HEK293 (cell line): ENCODE measurements at regions not wholly inside any gene's neighbourhood (a gene's known extent, or its start where the extent isn't known, plus 50 kb on each side); places are given as distances from the start of the nearest gene placed in this dataset.

Experiments used
- CTCF ChIA-PET: fragments of 350-600 bp; formaldehyde crosslinking; extraction: SDS; loops from one replicate; lab custom pipeline; 2021; ENCODE audit warnings: antibody characterized with exemption; lab: Yijun Ruan, JAX
- POLR2A ChIA-PET: fragments of 300-600 bp; formaldehyde crosslinking; extraction: SDS; loops from one replicate; lab custom pipeline; 2020; ENCODE audit warnings: antibody characterized with exemption, inconsistent platforms; lab: Yijun Ruan, JAX
- H3K27ac ChIP-seq: fragments of 200-500 bp; sonication (Bioruptor generic); 2 replicates; pipeline ENCODE4 v1.5.1; 2014; ENCODE audit warnings: low read depth, low read length, control low read depth, inconsistent platforms; ENCODE audit errors: extremely low read depth
- H3K36me3 ChIP-seq, 2 experiments: fragments of 200-500 bp in 1 of 2; sonication (Bioruptor generic) in 1 of 2; 1 replicate in 1 of 2; 2 replicates in 1 of 2; pipeline ENCODE4 v1.5.1; 2014 to 2017; ENCODE audit warnings: inconsistent platforms in 2 of 2, low read length in 2 of 2; ENCODE audit not compliant: control insufficient read depth in 2 of 2, insufficient read depth in 1 of 2
- H3K4me1 ChIP-seq: fragments of 200-500 bp; sonication (Bioruptor generic); 2 replicates; pipeline ENCODE4 v1.5.1; 2014; ENCODE audit warnings: mild to moderate bottlenecking, low read length, inconsistent platforms; ENCODE audit not compliant: control insufficient read depth, insufficient read depth
- H3K4me3 ChIP-seq: 2 replicates; pipeline ENCODE4 v1.5.1; 2011; ENCODE audit warnings: low read depth, mild to moderate bottlenecking, control low read depth, low read length, moderate library complexity
- H3K9me3 ChIP-seq: fragments of 200-500 bp; sonication (Bioruptor generic); 2 replicates; pipeline ENCODE4 v1.5.1; 2014; ENCODE audit warnings: low read depth, low read length, inconsistent platforms; ENCODE audit not compliant: control insufficient read depth, insufficient read depth
- GLIS1 ChIP-seq: fragments of 450-650 bp; formaldehyde crosslinking; IDR thresholded peaks from 2 replicates; pipeline ENCODE4 v1.5.1; 2016; ENCODE audit warnings: missing biosample characterization, missing genetic modification characterization
- GLIS2 ChIP-seq: fragments of 450-650 bp; formaldehyde crosslinking; IDR thresholded peaks from 2 replicates; pipeline ENCODE4 v1.5.1; 2016; ENCODE audit warnings: missing biosample characterization, missing genetic modification characterization
- SETDB1 ChIP-seq: IDR thresholded peaks from one replicate; pipeline ENCODE4 v1.6.1; 2017; ENCODE audit warnings: mild to moderate bottlenecking, low read length, moderate library complexity, mixed read lengths; ENCODE audit not compliant: insufficient read length
- ZFP3 ChIP-seq: fragments of 450-650 bp; formaldehyde crosslinking; IDR thresholded peaks from 2 replicates; pipeline ENCODE4 v1.5.1; 2016; ENCODE audit warnings: low read depth, missing biosample characterization, missing genetic modification characterization
- ZNF174 ChIP-seq: fragments of 450-650 bp; formaldehyde crosslinking; IDR thresholded peaks from 2 replicates; pipeline ENCODE4 v1.5.0; 2017; ENCODE audit warnings: missing biosample characterization, mild to moderate bottlenecking, missing genetic modification characterization
- ZNF211 ChIP-seq: fragments of 450-650 bp; formaldehyde crosslinking; IDR thresholded peaks from 2 replicates; pipeline ENCODE4 v1.5.1; 2016; ENCODE audit warnings: low read depth, missing biosample characterization, missing genetic modification characterization
- ZNF24 ChIP-seq: fragments of 450-650 bp; formaldehyde crosslinking; IDR thresholded peaks from 2 replicates; pipeline ENCODE4 v1.5.1; 2016; ENCODE audit warnings: missing biosample characterization, missing genetic modification characterization
- ZNF311 ChIP-seq: fragments of 450-650 bp; formaldehyde crosslinking; IDR thresholded peaks from 2 replicates; pipeline ENCODE4 v1.5.1; 2017; ENCODE audit warnings: missing biosample characterization, missing genetic modification characterization, borderline replicate concordance
- ZNF391 ChIP-seq: fragments of 450-650 bp; formaldehyde crosslinking; IDR thresholded peaks from 2 replicates; pipeline ENCODE4 v1.5.1; 2016; ENCODE audit warnings: low read depth, missing biosample characterization, missing genetic modification characterization, borderline replicate concordance
- ZNF433 ChIP-seq: fragments of 450-650 bp; formaldehyde crosslinking; IDR thresholded peaks from 2 replicates; pipeline ENCODE4 v1.5.1; 2016; ENCODE audit warnings: missing biosample characterization, missing genetic modification characterization, low read depth
- ZNF48 ChIP-seq: fragments of 450-650 bp; formaldehyde crosslinking; IDR thresholded peaks from 2 replicates; pipeline ENCODE4 v1.5.1; 2016; ENCODE audit warnings: missing biosample characterization, missing genetic modification characterization
- ZNF555 ChIP-seq: fragments of 450-650 bp; formaldehyde crosslinking; conservative IDR thresholded peaks from 2 replicates; pipeline ENCODE4 v1.5.1; 2017; ENCODE audit warnings: missing biosample characterization, mild to moderate bottlenecking, missing genetic modification characterization, inconsistent platforms
- ZNF623 ChIP-seq: fragments of 450-650 bp; formaldehyde crosslinking; IDR thresholded peaks from 2 replicates; pipeline ENCODE4 v1.5.1; 2016; ENCODE audit warnings: missing biosample characterization, missing genetic modification characterization
- ZNF785 ChIP-seq: fragments of 450-650 bp; formaldehyde crosslinking; IDR thresholded peaks from 2 replicates; pipeline ENCODE4 v1.5.1; 2016; ENCODE audit warnings: missing biosample characterization, missing genetic modification characterization
- ZNF792 ChIP-seq: fragments of 450-650 bp; formaldehyde crosslinking; IDR thresholded peaks from 2 replicates; pipeline ENCODE4 v1.5.1; 2016; ENCODE audit warnings: missing biosample characterization, missing genetic modification characterization
- TF ChIP-seq, protein P1 (sequence below): fragments of 450-650 bp; formaldehyde crosslinking; conservative IDR thresholded peaks from 2 replicates; pipeline ENCODE4 v1.5.1; 2016; ENCODE audit warnings: low read depth, missing biosample characterization, missing genetic modification characterization
- TF ChIP-seq, protein P2 (sequence below): IDR thresholded peaks from 2 replicates; pipeline ENCODE4 v1.6.1; 2011; ENCODE audit warnings: mild to moderate bottlenecking, low read depth, low read length, borderline replicate concordance
- TF ChIP-seq, protein P3 (sequence below): fragments of 450-650 bp; formaldehyde crosslinking; IDR thresholded peaks from 2 replicates; pipeline ENCODE4 v1.5.1; 2016; ENCODE audit warnings: missing biosample characterization, missing genetic modification characterization
- TF ChIP-seq, protein P4 (sequence below): fragments of 450-650 bp; formaldehyde crosslinking; IDR thresholded peaks from 2 replicates; pipeline ENCODE4; 2016; ENCODE audit warnings: missing biosample characterization, missing genetic modification characterization

DNA sequence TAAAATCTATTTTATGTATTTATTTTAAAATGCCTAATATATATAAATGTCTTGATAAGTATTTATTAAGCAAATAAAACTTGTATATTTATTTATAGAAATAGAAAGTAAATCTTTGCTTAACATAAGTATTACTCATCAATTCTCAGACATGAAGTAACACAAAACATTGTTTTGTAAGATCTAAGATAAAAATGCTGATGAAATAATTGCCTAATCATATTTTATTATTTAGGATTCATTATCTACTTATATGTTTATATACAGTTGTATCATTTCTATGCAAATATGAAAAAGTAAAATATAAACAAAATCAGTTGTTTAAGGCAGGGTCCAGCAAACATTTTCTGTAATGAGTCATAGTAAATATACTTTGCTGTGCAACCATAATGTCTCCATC is 507.8 kb upstream of the CNTN5 start:
- H3K9me3 ChIP-seq: no peaks in the 10 kb centered on the region
- H3K36me3 ChIP-seq: no peaks in the 10 kb centered on the region
- no peaks in the 10 kb centered on the region for H3K4me1 ChIP-seq
- CTCF ChIA-PET: no interaction called here
- POLR2A ChIA-PET: no interaction called here
- no peak overlapping the region for H3K4me3 ChIP-seq
- H3K27ac ChIP-seq: no peak overlapping the region
- TF ChIP-seq ZNF24 (tag by site-specific recombination) (no peak), ZNF433 (tag by site-specific recombination) (no peak), GLIS1 (tag by site-specific recombination) (no peak), ZNF311 (no peak), GLIS2 (no peak), ZNF792 (tag by site-specific recombination) (no peak), ZNF391 (no peak), ZNF211 (tag by site-specific recombination) (no peak), ZNF623 (no peak), ZNF555 (no peak), ZNF48 (tag by site-specific recombination) (no peak)
- TF ChIP-seq, protein P1, sequence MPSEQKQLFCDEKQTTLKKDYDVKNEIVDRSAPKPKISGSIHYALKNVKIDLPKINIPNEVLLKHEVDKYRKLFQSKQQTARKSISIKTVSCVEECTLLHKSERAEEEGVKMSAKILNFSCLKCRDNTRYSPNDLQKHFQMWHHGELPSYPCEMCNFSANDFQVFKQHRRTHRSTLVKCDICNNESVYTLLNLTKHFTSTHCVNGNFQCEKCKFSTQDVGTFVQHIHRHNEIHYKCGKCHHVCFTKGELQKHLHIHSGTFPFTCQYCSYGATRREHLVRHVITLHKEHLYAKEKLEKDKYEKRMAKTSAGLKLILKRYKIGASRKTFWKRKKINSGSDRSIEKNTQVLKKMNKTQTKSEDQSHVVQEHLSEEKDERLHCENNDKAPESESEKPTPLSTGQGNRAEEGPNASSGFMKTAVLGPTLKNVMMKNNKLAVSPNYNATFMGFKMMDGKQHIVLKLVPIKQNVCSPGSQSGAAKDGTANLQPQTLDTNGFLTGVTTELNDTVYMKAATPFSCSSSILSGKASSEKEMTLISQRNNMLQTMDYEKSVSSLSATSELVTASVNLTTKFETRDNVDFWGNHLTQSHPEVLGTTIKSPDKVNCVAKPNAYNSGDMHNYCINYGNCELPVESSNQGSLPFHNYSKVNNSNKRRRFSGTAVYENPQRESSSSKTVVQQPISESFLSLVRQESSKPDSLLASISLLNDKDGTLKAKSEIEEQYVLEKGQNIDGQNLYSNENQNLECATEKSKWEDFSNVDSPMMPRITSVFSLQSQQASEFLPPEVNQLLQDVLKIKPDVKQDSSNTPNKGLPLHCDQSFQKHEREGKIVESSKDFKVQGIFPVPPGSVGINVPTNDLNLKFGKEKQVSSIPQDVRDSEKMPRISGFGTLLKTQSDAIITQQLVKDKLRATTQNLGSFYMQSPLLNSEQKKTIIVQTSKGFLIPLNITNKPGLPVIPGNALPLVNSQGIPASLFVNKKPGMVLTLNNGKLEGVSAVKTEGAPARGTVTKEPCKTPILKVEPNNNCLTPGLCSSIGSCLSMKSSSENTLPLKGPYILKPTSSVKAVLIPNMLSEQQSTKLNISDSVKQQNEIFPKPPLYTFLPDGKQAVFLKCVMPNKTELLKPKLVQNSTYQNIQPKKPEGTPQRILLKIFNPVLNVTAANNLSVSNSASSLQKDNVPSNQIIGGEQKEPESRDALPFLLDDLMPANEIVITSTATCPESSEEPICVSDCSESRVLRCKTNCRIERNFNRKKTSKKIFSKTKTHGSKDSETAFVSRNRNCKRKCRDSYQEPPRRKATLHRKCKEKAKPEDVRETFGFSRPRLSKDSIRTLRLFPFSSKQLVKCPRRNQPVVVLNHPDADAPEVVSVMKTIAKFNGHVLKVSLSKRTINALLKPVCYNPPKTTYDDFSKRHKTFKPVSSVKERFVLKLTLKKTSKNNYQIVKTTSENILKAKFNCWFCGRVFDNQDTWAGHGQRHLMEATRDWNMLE: no peak
- TF ChIP-seq, protein P2, sequence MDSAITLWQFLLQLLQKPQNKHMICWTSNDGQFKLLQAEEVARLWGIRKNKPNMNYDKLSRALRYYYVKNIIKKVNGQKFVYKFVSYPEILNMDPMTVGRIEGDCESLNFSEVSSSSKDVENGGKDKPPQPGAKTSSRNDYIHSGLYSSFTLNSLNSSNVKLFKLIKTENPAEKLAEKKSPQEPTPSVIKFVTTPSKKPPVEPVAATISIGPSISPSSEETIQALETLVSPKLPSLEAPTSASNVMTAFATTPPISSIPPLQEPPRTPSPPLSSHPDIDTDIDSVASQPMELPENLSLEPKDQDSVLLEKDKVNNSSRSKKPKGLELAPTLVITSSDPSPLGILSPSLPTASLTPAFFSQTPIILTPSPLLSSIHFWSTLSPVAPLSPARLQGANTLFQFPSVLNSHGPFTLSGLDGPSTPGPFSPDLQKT: no peak
- TF ChIP-seq, protein P3, sequence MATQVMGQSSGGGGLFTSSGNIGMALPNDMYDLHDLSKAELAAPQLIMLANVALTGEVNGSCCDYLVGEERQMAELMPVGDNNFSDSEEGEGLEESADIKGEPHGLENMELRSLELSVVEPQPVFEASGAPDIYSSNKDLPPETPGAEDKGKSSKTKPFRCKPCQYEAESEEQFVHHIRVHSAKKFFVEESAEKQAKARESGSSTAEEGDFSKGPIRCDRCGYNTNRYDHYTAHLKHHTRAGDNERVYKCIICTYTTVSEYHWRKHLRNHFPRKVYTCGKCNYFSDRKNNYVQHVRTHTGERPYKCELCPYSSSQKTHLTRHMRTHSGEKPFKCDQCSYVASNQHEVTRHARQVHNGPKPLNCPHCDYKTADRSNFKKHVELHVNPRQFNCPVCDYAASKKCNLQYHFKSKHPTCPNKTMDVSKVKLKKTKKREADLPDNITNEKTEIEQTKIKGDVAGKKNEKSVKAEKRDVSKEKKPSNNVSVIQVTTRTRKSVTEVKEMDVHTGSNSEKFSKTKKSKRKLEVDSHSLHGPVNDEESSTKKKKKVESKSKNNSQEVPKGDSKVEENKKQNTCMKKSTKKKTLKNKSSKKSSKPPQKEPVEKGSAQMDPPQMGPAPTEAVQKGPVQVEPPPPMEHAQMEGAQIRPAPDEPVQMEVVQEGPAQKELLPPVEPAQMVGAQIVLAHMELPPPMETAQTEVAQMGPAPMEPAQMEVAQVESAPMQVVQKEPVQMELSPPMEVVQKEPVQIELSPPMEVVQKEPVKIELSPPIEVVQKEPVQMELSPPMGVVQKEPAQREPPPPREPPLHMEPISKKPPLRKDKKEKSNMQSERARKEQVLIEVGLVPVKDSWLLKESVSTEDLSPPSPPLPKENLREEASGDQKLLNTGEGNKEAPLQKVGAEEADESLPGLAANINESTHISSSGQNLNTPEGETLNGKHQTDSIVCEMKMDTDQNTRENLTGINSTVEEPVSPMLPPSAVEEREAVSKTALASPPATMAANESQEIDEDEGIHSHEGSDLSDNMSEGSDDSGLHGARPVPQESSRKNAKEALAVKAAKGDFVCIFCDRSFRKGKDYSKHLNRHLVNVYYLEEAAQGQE (tag by site-specific recombination): no peak

DNA sequence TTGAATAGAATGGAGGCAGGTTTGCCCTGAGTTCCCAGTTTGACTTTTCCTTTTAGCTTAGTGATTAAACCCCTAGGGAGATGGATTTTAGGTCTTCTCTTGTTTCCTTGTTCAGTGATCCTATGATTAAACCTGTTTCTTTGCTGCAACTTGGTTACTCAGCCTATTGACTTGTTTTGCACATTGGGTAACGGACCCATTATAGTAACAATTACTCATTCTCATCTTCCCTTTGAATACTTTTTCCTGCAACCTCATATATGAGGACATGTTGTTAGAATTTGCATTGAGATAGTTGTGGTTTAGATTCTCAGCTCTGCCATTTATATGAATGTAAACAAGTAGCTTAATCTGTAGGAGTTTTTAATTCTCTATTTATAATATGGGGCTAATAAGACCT is 489.2 kb upstream of the CNTN5 start:
- POLR2A ChIA-PET: no interaction called here

More for the DNA sequence above, 489.2 kb upstream of the CNTN5 start:
- Histone ChIP-seq H3K9me3 (no peaks in the 10 kb centered on the region), H3K4me3 (no peak overlapping the region), H3K4me1 (no peaks in the 10 kb centered on the region), H3K36me3 (no peaks in the 10 kb centered on the region), H3K27ac (no peak overlapping the region)
- TF ChIP-seq, protein P4, sequence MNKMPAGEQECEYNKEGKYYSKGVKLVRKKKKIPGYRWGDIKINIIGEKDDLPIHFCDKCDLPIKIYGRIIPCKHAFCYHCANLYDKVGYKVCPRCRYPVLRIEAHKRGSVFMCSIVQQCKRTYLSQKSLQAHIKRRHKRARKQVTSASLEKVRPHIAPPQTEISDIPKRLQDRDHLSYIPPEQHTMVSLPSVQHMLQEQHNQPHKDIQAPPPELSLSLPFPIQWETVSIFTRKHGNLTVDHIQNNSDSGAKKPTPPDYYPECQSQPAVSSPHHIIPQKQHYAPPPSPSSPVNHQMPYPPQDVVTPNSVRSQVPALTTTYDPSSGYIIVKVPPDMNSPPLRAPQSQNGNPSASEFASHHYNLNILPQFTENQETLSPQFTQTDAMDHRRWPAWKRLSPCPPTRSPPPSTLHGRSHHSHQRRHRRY (tag by site-specific recombination): no peak
- TF ChIP-seq ZNF174 (tag by site-specific recombination): no peak
- TF ChIP-seq, protein P3 (tag by site-specific recombination): no peak
- no peak for TF ChIP-seq ZFP3 (tag by site-specific recombination)
- TF ChIP-seq ZNF785 (tag by site-specific recombination): no peak
- no peak for TF ChIP-seq SETDB1
- CTCF ChIA-PET: no interaction called here
